GM10266 (cell line): ENCODE measurements at regions not wholly inside any gene's neighbourhood (a gene's known extent, or its start where the extent isn't known, plus 50 kb on each side); places are given as distances from the start of the nearest gene placed in this dataset.

Experiments
- DNase-seq: peaks from one replicate; pipeline ENCODE4 v3.0.0; 2012; ENCODE audit errors: extremely low spot score
- CTCF ChIP-seq: IDR thresholded peaks from 2 replicates; pipeline ENCODE4 v1.5.1; 2012; ENCODE audit warnings: mild to moderate bottlenecking, low read depth; ENCODE audit not compliant: control insufficient read depth, insufficient read depth; ENCODE audit errors: missing control alignments

- TF ChIP-seq CTCF, result no peak
- DNase-seq, result no peak
Measured at GRCh38 chr17:27989046-27989445, 53.4 kb upstream of the NLK start.

GRCh38 chr17:27990100-27990499, 52.4 kb upstream of the NLK start:
- no peak for DNase-seq
- TF ChIP-seq CTCF, result no peak

- no peak for DNase-seq
- TF ChIP-seq CTCF, result no peak
Measured at GRCh38 chr17:27990979-27991378, 51.5 kb upstream of the NLK start.

DNA sequence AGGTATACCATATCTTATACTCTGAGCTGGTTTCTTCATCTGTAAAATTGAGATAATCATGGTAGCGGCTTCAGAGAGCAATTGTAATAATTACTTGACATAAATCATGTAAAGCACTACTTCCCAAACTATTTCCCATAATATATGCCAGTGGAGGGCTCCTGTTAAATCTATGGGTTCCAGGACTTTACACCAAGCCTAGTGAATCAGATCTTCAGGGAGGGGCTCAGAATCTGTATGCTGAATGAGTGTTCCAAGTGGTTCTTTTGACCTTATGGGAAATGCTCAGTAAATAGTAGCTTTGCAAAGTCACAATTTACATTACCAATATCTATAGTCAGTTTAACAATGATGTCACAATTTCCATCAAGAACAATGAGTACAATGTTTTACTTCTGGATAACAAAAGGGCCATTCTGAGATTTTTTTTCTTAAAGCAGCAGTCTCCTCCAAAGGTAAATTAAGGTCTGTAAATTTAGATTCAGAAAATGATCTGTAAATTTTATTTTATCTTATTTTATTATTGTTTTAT, 50.9 kb upstream of the NLK start:
- TF ChIP-seq CTCF, result no peak
- no peak for DNase-seq
